Loucy (cell line): ENCODE measurements at regions not wholly inside any gene's neighbourhood (a gene's known extent, or its start where the extent isn't known, plus 50 kb on each side); places are given as distances from the start of the nearest gene placed in this dataset.

Experiments
- CTCF ChIP-seq: fragments of 200-600 bp; sonication (generic); conservative IDR thresholded peaks from 2 replicates; pipeline ENCODE4 v1.5.1; 2014; ENCODE audit warnings: mild to moderate bottlenecking, antibody characterized with exemption, low read length
- EZH2phosphoT487 ChIP-seq: fragments of 200-600 bp; IDR thresholded peaks from 2 replicates; pipeline ENCODE4 v1.6.1; 2018; ENCODE audit warnings: antibody characterized with exemption, mild to moderate bottlenecking, moderate library complexity, borderline replicate concordance

GRCh38 chr16:62661435-62661834 is 625.2 kb upstream of the CDH8 start:
- TF ChIP-seq CTCF, result no peak
- no peak for TF ChIP-seq EZH2phosphoT487
